Osteoblast (primary cell): ENCODE measurements at regions not wholly inside any gene's neighbourhood (a gene's known extent, or its start where the extent isn't known, plus 50 kb on each side); places are given as distances from the start of the nearest gene placed in this dataset.

Source experiments
- DNase-seq: peaks from one replicate; pipeline ENCODE4 v3.0.0; 2011; ENCODE audit warnings: low spot score, mixed read lengths; ENCODE audit not compliant: insufficient read length; ENCODE audit errors: missing footprints
- H2AFZ ChIP-seq: 2 replicates; pipeline ENCODE4 v1.6.0; 2011; ENCODE audit warnings: mild to moderate bottlenecking, low read length
- H3K27ac ChIP-seq: 2 replicates; pipeline ENCODE4 v1.5.1; 2011; ENCODE audit warnings: mild to moderate bottlenecking, low read depth, low read length, moderate library complexity
- H3K27me3 ChIP-seq: 2 replicates; pipeline ENCODE4 v1.6.0; 2012; ENCODE audit warnings: mild to moderate bottlenecking, control low read depth, inconsistent platforms, low read length, moderate library complexity; ENCODE audit not compliant: insufficient read depth
- H3K36me3 ChIP-seq: 2 replicates; pipeline ENCODE4 v1.5.1; 2011; ENCODE audit warnings: mild to moderate bottlenecking, low read length, control low read depth, moderate library complexity; ENCODE audit not compliant: insufficient read depth
- H3K4me1 ChIP-seq: 2 replicates; pipeline ENCODE4 v1.5.1; 2011; ENCODE audit warnings: mild to moderate bottlenecking, low read length, control low read depth, moderate library complexity; ENCODE audit not compliant: insufficient read depth
- H3K4me2 ChIP-seq: 2 replicates; pipeline ENCODE4 v1.6.0; 2011; ENCODE audit warnings: mild to moderate bottlenecking, low read length; ENCODE audit not compliant: insufficient read depth
- H3K4me3 ChIP-seq: fragments of 200-600 bp; sonication (generic); 3 replicates; pipeline ENCODE4 v1.5.1; 2012; ENCODE audit warnings: mild to moderate bottlenecking, low read length, inconsistent platforms; ENCODE audit not compliant: insufficient read depth
- H3K79me2 ChIP-seq: 2 replicates; pipeline ENCODE4 v1.6.0; 2012; ENCODE audit warnings: mild to moderate bottlenecking, low read length, control low read depth, inconsistent platforms; ENCODE audit not compliant: insufficient read depth
- H3K9me3 ChIP-seq: 2 replicates; pipeline ENCODE4 v1.5.1; 2011; ENCODE audit warnings: low read depth, low read length, control low read depth
- H4K20me1 ChIP-seq: 2 replicates; pipeline ENCODE4 v1.6.0; 2012; ENCODE audit warnings: mild to moderate bottlenecking, low read length, control low read depth; ENCODE audit not compliant: insufficient read depth
- TF ChIP-seq, protein P1 (sequence below): IDR thresholded peaks from 2 replicates; pipeline ENCODE4 v1.5.1; 2011; ENCODE audit warnings: mild to moderate bottlenecking, low read depth, low read length, moderate library complexity; ENCODE audit errors: extremely low read depth

DNA sequence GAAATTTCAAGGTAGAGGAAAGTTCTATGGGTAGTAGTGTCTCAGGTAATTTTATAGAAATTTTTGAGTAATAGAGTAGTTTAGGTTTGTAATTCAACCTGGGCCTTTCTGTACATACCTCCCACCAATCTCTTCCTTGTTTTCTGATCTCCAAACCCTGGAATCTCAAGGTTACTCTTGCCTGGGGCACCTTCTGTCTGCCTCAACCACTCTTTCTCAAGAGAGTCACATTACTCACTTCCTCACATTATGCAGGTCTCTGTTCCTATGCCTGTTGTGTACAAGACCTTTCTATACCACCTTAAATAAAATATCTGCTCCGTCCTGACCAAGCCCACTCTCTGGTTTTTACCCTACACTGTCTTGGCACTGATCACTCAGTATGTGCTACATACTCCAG is 412.6 kb upstream of the CTNND2 start:
- no peak overlapping the region for H3K27ac ChIP-seq
- H3K9me3 ChIP-seq: peaks cover 4% of the 10 kb centered on the region
- no peaks in the 10 kb centered on the region for H3K27me3 ChIP-seq
- no peak overlapping the region for H2AFZ ChIP-seq
- H3K4me1 ChIP-seq: no peaks in the 10 kb centered on the region
- TF ChIP-seq, protein P1, sequence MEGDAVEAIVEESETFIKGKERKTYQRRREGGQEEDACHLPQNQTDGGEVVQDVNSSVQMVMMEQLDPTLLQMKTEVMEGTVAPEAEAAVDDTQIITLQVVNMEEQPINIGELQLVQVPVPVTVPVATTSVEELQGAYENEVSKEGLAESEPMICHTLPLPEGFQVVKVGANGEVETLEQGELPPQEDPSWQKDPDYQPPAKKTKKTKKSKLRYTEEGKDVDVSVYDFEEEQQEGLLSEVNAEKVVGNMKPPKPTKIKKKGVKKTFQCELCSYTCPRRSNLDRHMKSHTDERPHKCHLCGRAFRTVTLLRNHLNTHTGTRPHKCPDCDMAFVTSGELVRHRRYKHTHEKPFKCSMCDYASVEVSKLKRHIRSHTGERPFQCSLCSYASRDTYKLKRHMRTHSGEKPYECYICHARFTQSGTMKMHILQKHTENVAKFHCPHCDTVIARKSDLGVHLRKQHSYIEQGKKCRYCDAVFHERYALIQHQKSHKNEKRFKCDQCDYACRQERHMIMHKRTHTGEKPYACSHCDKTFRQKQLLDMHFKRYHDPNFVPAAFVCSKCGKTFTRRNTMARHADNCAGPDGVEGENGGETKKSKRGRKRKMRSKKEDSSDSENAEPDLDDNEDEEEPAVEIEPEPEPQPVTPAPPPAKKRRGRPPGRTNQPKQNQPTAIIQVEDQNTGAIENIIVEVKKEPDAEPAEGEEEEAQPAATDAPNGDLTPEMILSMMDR: no peak
- H3K4me2 ChIP-seq: no peak overlapping the region
- no peaks in the 10 kb centered on the region for H3K36me3 ChIP-seq
- H3K79me2 ChIP-seq: no peaks in the 10 kb centered on the region
- no peak overlapping the region for H3K4me3 ChIP-seq
- H4K20me1 ChIP-seq: no peaks in the 10 kb centered on the region
- DNase-seq: no peak

GRCh38 chr5:12315461-12315860 is 411.2 kb upstream of the CTNND2 start:
- Histone ChIP-seq H3K4me2 (no peak overlapping the region), H3K9me3 (peaks cover 3% of the 10 kb centered on the region), H2AFZ (no peak overlapping the region), H3K36me3 (no peaks in the 10 kb centered on the region), H4K20me1 (no peaks in the 10 kb centered on the region), H3K4me1 (no peaks in the 10 kb centered on the region), H3K4me3 (no peak overlapping the region), H3K79me2 (no peaks in the 10 kb centered on the region), H3K27ac (no peak overlapping the region), H3K27me3 (no peaks in the 10 kb centered on the region)
- DNase-seq: no peak
- TF ChIP-seq, protein P1: no peak

GRCh38 chr5:12313602-12314001 is 409.4 kb upstream of the CTNND2 start:
- no peaks in the 10 kb centered on the region for H3K27me3 ChIP-seq
- no peak overlapping the region for H2AFZ ChIP-seq
- no peaks in the 10 kb centered on the region for H3K36me3 ChIP-seq
- H3K79me2 ChIP-seq: no peaks in the 10 kb centered on the region
- H3K27ac ChIP-seq: no peak overlapping the region
- TF ChIP-seq, protein P1: no peak
- H3K4me1 ChIP-seq: no peaks in the 10 kb centered on the region
- no peak for DNase-seq
- no peak overlapping the region for H3K4me3 ChIP-seq
- H4K20me1 ChIP-seq: no peaks in the 10 kb centered on the region
- H3K4me2 ChIP-seq: no peak overlapping the region
- no peaks in the 10 kb centered on the region for H3K9me3 ChIP-seq

DNA sequence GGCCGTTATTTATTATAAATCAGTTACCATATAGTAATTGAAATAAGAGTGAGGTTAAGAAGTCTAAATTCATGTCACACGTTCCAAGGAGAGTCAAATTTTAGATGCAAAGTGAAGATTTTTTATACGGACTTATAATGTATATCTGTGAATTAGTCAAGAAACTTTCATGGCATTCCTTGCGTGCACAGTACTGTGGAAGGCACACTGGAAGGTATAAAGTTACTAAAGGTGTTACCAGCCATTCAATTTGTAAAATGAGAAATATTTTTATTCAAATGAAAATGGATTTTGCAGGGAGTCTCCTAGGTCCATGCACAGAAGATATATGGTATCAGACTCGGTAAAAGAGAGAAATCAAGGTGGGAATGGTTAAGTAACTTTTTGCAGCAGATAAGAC is 408.1 kb upstream of the CTNND2 start:
- Histone ChIP-seq H3K36me3 (no peaks in the 10 kb centered on the region), H3K79me2 (no peaks in the 10 kb centered on the region), H3K4me3 (no peak overlapping the region), H3K4me1 (no peaks in the 10 kb centered on the region), H2AFZ (no peak overlapping the region), H3K27ac (no peak overlapping the region), H3K9me3 (no peaks in the 10 kb centered on the region), H4K20me1 (no peaks in the 10 kb centered on the region), H3K4me2 (no peak overlapping the region), H3K27me3 (no peaks in the 10 kb centered on the region)
- DNase-seq: no peak
- TF ChIP-seq, protein P1: no peak
